ENCODE measurements at regions not wholly inside any gene's neighbourhood (a gene's known extent, or its start where the extent isn't known, plus 50 kb on each side); places are given as distances from the start of the nearest gene placed in this dataset.

- Histone ChIP-seq H4K20me1 (ENCODE audit: control insufficient read depth, extremely low read depth, insufficient read depth, low read length) (no peaks in the 10 kb centered on the region), H3K4me2 (ENCODE audit: control insufficient read depth, extremely low read depth, insufficient read depth, low read depth, low read length) (no peak overlapping the region), H3K4me3 (ENCODE audit: control insufficient read depth in 2 of 3, extremely low read depth in 1 of 3, insufficient read depth in 2 of 3, low read depth in 1 of 3, low read length in 3 of 3) (no peak overlapping the region), H2AFZ (ENCODE audit: control insufficient read depth, low read length) (no peak overlapping the region), H3K79me2 (ENCODE audit: control insufficient read depth, insufficient read depth, low read length) (no peaks in the 10 kb centered on the region), H3K27me3 (ENCODE audit: control insufficient read depth, extremely low read depth, insufficient read depth, low read length) (no peaks in the 10 kb centered on the region), H3K9ac (ENCODE audit: control insufficient read depth, extremely low read depth, insufficient read depth, low read length) (no peak overlapping the region), H3K36me3 (ENCODE audit: control insufficient read depth in 2 of 2, extremely low read depth in 1 of 2, insufficient read depth in 2 of 2, low read length in 2 of 2) (no peaks in the 10 kb centered on the region), H3K4me1 (ENCODE audit: control insufficient read depth, extremely low read depth, insufficient read depth, low read length) (no peaks in the 10 kb centered on the region), H3K9me3 (ENCODE audit: control insufficient read depth, low read depth, low read length) (no peaks in the 10 kb centered on the region), H3K9me1 (ENCODE audit: control insufficient read depth, extremely low read depth, insufficient read depth, low read length) (no peaks in the 10 kb centered on the region), H3K27ac (ENCODE audit: control insufficient read depth, insufficient read depth, low read length) (no peak overlapping the region)
- FAIRE-seq (no peak), DNase-seq (ENCODE audit: low read depth, low spot score) (no peak)
- TF ChIP-seq EZH2 (IDR thresholded peaks at IDR 0.05; ENCODE audit: low read length) (no peak), CTCF (optimal IDR thresholded peaks at IDR 0.05 in 1 of 3, IDR thresholded peaks at IDR 0.05 in 1 of 3, conservative IDR thresholded peaks at IDR 0.05 in 1 of 3; ENCODE audit: extremely low read depth in 1 of 3, insufficient read depth in 2 of 3, low read length in 3 of 3) (no peak)
- dilution Hi-C loops (cut with MboI; ENCODE audit: extremely low pct_ligation_motif_present, low sequenced_read_pairs), result no loop called here
Measured at GRCh38 chrX:42505016-42505415, 272.9 kb downstream of the PPP1R2C start.

- DNase-seq (ENCODE audit: low read depth, low spot score), result no peak
Measured at GRCh38 chrX:42499620-42500019, 278.3 kb downstream of the PPP1R2C start.

GRCh38 chrX:42497356-42497755 lies 280.6 kb downstream of the PPP1R2C start:
- H3K79me2 ChIP-seq (ENCODE audit: control insufficient read depth, insufficient read depth, low read length), result no peaks in the 10 kb centered on the region
- H3K9ac ChIP-seq (ENCODE audit: control insufficient read depth, extremely low read depth, insufficient read depth, low read length), result no peak overlapping the region
- DNase-seq (ENCODE audit: low read depth, low spot score) (no peak), FAIRE-seq (no peak)
- peaks cover 5% of the 10 kb centered on the region for H3K27me3 ChIP-seq (ENCODE audit: control insufficient read depth, extremely low read depth, insufficient read depth, low read length)
- H3K4me1 ChIP-seq (ENCODE audit: control insufficient read depth, extremely low read depth, insufficient read depth, low read length), result no peaks in the 10 kb centered on the region
- no peak for TF ChIP-seq EZH2 (IDR thresholded peaks at IDR 0.05; ENCODE audit: low read length)
- TF ChIP-seq CTCF (optimal IDR thresholded peaks at IDR 0.05 in 1 of 3, IDR thresholded peaks at IDR 0.05 in 1 of 3, conservative IDR thresholded peaks at IDR 0.05 in 1 of 3; ENCODE audit: extremely low read depth in 1 of 3, insufficient read depth in 2 of 3, low read length in 3 of 3), result no peak
- no peak overlapping the region for H3K27ac ChIP-seq (ENCODE audit: control insufficient read depth, insufficient read depth, low read length)
- no peak overlapping the region for H3K4me3 ChIP-seq (ENCODE audit: control insufficient read depth in 2 of 3, extremely low read depth in 1 of 3, insufficient read depth in 2 of 3, low read depth in 1 of 3, low read length in 3 of 3)
- H3K9me1 ChIP-seq (ENCODE audit: control insufficient read depth, extremely low read depth, insufficient read depth, low read length), result no peaks in the 10 kb centered on the region
- no peak overlapping the region for H3K4me2 ChIP-seq (ENCODE audit: control insufficient read depth, extremely low read depth, insufficient read depth, low read depth, low read length)
- H4K20me1 ChIP-seq (ENCODE audit: control insufficient read depth, extremely low read depth, insufficient read depth, low read length), result no peaks in the 10 kb centered on the region
- no peaks in the 10 kb centered on the region for H3K36me3 ChIP-seq (ENCODE audit: control insufficient read depth in 2 of 2, extremely low read depth in 1 of 2, insufficient read depth in 2 of 2, low read length in 2 of 2)
- dilution Hi-C loops (cut with MboI; ENCODE audit: extremely low pct_ligation_motif_present, low sequenced_read_pairs), result no loop called here
- no peaks in the 10 kb centered on the region for H3K9me3 ChIP-seq (ENCODE audit: control insufficient read depth, low read depth, low read length)
- no peak overlapping the region for H2AFZ ChIP-seq (ENCODE audit: control insufficient read depth, low read length)

More at GRCh38 chrX:42499620-42500019, 278.3 kb downstream of the PPP1R2C start:
- Histone ChIP-seq H3K4me2 (ENCODE audit: control insufficient read depth, extremely low read depth, insufficient read depth, low read depth, low read length) (no peak overlapping the region), H3K9me3 (ENCODE audit: control insufficient read depth, low read depth, low read length) (no peaks in the 10 kb centered on the region), H2AFZ (ENCODE audit: control insufficient read depth, low read length) (no peak overlapping the region), H3K9ac (ENCODE audit: control insufficient read depth, extremely low read depth, insufficient read depth, low read length) (no peak overlapping the region), H3K9me1 (ENCODE audit: control insufficient read depth, extremely low read depth, insufficient read depth, low read length) (no peaks in the 10 kb centered on the region), H3K36me3 (ENCODE audit: control insufficient read depth in 2 of 2, extremely low read depth in 1 of 2, insufficient read depth in 2 of 2, low read length in 2 of 2) (no peaks in the 10 kb centered on the region), H3K4me3 (ENCODE audit: control insufficient read depth in 2 of 3, extremely low read depth in 1 of 3, insufficient read depth in 2 of 3, low read depth in 1 of 3, low read length in 3 of 3) (no peak overlapping the region), H3K27ac (ENCODE audit: control insufficient read depth, insufficient read depth, low read length) (no peak overlapping the region), H3K79me2 (ENCODE audit: control insufficient read depth, insufficient read depth, low read length) (no peaks in the 10 kb centered on the region), H4K20me1 (ENCODE audit: control insufficient read depth, extremely low read depth, insufficient read depth, low read length) (no peaks in the 10 kb centered on the region), H3K4me1 (ENCODE audit: control insufficient read depth, extremely low read depth, insufficient read depth, low read length) (no peaks in the 10 kb centered on the region), H3K27me3 (ENCODE audit: control insufficient read depth, extremely low read depth, insufficient read depth, low read length) (peaks cover 5% of the 10 kb centered on the region)
- TF ChIP-seq EZH2 (IDR thresholded peaks at IDR 0.05; ENCODE audit: low read length), result no peak
- dilution Hi-C loops (cut with MboI; ENCODE audit: extremely low pct_ligation_motif_present, low sequenced_read_pairs), result no loop called here
- no peak for FAIRE-seq

Data from keratinocyte (primary cell).